Ovary (tissue), 7 donors: ENCODE measurements at regions not wholly inside any gene's neighbourhood (a gene's known extent, or its start where the extent isn't known, plus 50 kb on each side); places are given as distances from the start of the nearest gene placed in this dataset.

Experiments
- DNase-seq, 5 donors: peaks; one replicate each; pipeline ENCODE4 v3.0.0-alpha.2; 2019 to 2020
- H3K27ac ChIP-seq, 2 donors: fragments of 200-600 bp; one replicate each; pipeline versions ENCODE4 v1.5.1 to v1.8.0; 2019 to 2022
- H3K27me3 ChIP-seq: fragments of 200-600 bp; one replicate; pipeline ENCODE4 v1.8.0; 2022
- H3K36me3 ChIP-seq: fragments of 200-600 bp; sonication (generic); one replicate; pipeline ENCODE4 v1.5.1; 2019
- H3K4me1 ChIP-seq: one replicate; pipeline ENCODE4 v1.8.1; 2013; ENCODE audit warnings: mild to moderate bottlenecking, moderate library complexity; ENCODE audit not compliant: insufficient read depth
- H3K4me3 ChIP-seq: fragments of 200-600 bp; sonication (generic); one replicate; pipeline ENCODE4 v1.5.1; 2017
- H3K9me3 ChIP-seq, 2 donors: fragments of 200-600 bp in 1 of 2; sonication (generic) in 1 of 2; one replicate each; pipeline versions ENCODE4 v1.5.1 to v1.8.1; 2013 to 2019; ENCODE audit warnings: mild to moderate bottlenecking in 1 of 2, moderate library complexity in 1 of 2
- EP300 ChIP-seq: sonication (generic); formaldehyde crosslinking; IDR thresholded peaks from one replicate; pipeline ENCODE4 v1.6.1; 2017; ENCODE audit warnings: antibody characterized with exemption
- POLR2A ChIP-seq: fragments of 450-650 bp; IDR thresholded peaks from one replicate; pipeline ENCODE4 v1.6.1; 2017; ENCODE audit warnings: antibody characterized with exemption, mild to moderate bottlenecking, moderate library complexity
- WGBS, 3 donors: extraction: QIAGEN DNeasy Blood & Tissue Kit in 1 of 3; methylation state at CpG; one replicate each; pipeline versions ENCODE4 v1.1.5 to v1.1.7; 2013 to 2017; 5-methylcytosine and 5-hydroxymethylcytosine counted together
- intact Hi-C, 4 donors: fragments of 100-400 bp; cut with DNase I; formaldehyde crosslinking; loops; one replicate each; pipeline versions ENCODE4 v1.11.0 to v1.15.1; 2022 to 2023
- TF ChIP-seq, protein P1 (sequence below), 3 donors: fragments of 450-650 bp in 2 of 3; fragments of 200-600 bp in 1 of 3; IDR thresholded peaks; one replicate each; pipeline versions ENCODE4 v1.5.1 to v1.8.0; 2016 to 2022; ENCODE audit warnings: antibody characterized with exemption in 3 of 3, mild to moderate bottlenecking in 1 of 3
- donor health status: DM: no; HTN: no; CAD: no; lungs with moderate emphysema.
- donor health status: DM: no; HTN: no; CAD: no.
- donor health status: Bipolar disorder and iron deficiency.
- donor health status: DM: no; HTN: no; CAD: no.
- donor health status: DM: yes; HTN: yes; CAD: no.

DNA sequence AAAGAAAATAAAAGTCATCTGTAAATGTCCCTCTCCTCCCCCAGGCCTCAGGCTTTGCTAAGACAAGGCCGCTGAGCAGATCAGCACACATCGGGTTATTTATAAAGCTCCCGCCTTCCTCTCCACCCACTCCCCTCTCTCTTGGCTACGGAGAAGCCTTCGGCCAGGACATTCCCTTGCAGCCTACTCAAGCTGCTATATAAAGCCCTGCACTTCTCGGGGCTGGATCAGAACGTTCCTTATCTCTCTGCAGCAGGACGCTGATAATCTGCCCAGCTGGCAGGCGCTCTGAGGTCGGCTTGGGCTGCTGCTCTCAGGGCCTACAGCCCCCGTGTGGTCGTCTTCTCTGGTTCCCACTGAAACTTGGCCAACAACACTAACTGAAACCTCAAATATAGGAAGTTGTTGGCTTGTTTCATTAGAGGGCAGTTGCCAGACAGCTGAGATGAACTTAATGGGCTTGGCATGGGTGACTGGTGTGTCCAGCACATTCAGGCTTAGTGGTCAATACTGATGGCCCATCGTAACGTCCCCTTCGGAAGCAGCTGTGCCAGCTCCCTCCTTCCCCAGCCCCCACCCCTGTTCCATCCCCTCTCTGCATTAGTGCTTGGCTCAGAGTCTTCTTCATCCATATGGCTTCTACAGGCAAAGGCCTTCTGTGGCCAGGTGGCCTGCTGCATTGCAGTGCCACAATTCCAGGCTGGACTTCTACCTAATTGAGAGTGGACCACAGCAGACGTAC is 64.6 kb downstream of the IER5 start:
- Histone ChIP-seq H3K4me1 (peaks cover 9% of the 10 kb centered on the region), H3K27me3 (no peaks in the 10 kb centered on the region), H3K36me3 (no peaks in the 10 kb centered on the region), H3K27ac (peak overlapping the region; percentile 15 to 63), H3K9me3 (no peaks in the 10 kb centered on the region), H3K4me3 (no peak overlapping the region)
- 2 to 3% (median 2%) methylated on average over 16 of the region's 16 CpGs for WGBS, 3 donors
- DNase-seq = peak; percentile 79 to 93 (median 87)
- TF ChIP-seq, protein P1, sequence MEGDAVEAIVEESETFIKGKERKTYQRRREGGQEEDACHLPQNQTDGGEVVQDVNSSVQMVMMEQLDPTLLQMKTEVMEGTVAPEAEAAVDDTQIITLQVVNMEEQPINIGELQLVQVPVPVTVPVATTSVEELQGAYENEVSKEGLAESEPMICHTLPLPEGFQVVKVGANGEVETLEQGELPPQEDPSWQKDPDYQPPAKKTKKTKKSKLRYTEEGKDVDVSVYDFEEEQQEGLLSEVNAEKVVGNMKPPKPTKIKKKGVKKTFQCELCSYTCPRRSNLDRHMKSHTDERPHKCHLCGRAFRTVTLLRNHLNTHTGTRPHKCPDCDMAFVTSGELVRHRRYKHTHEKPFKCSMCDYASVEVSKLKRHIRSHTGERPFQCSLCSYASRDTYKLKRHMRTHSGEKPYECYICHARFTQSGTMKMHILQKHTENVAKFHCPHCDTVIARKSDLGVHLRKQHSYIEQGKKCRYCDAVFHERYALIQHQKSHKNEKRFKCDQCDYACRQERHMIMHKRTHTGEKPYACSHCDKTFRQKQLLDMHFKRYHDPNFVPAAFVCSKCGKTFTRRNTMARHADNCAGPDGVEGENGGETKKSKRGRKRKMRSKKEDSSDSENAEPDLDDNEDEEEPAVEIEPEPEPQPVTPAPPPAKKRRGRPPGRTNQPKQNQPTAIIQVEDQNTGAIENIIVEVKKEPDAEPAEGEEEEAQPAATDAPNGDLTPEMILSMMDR (IDR thresholded peaks at IDR 0.05) = peak; percentile 18 to 33 (median 22)
- TF ChIP-seq POLR2A (peak; percentile 22), EP300 (peak; percentile 64)
- intact Hi-C loops = loop anchor here in 1 of 4 donors (10.0 kb wide), 1 partner anchor 628 kb away; no protein-coding TSS in a partner anchor

DNA sequence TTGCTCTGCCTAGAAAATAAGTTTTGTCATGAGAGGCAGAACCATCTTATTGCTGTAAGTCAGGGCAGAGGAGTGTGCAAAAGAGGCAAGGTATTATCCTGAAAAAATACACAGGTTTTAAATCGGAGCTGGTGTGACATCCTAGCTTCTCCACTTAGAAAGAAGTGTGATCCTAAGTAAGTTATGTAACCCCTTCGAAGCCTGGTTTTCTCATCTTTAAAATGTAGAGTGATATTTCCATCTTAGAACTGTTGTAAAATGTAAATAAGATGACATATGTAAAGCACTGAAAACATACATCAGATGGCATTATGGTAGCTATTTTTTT is 65.1 kb downstream of the IER5 start:
- no peaks in the 10 kb centered on the region for H3K9me3 ChIP-seq
- WGBS, 3 donors = 57 to 68% (median 59%) methylated on average over 2 of the region's 2 CpGs
- intact Hi-C loops = loop anchor here in 1 of 4 donors (10.0 kb wide), 1 partner anchor 629 kb away; no protein-coding TSS in a partner anchor

DNA sequence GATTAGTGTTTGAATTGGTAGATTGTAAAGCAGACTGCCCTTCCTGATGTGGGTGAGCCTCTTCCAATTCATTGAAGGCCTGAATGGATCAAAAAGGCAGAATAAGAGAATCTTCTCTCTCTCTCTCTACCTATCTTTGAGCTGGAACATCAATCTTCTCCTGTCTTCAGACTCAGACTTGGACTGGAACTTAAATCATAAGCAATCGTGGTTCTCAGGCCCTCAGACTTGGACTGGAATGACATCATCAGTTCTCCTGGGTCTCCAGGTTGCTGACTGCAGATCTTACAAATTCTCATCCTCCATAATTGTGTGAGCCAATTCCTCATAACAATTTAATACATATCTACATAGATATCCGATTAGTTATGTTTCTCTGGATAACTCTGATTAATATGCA is 66.8 kb downstream of the IER5 start:
- Histone ChIP-seq H3K27ac (no peak overlapping the region), H3K4me1 (peaks cover 9% of the 10 kb centered on the region), H3K9me3 (no peaks in the 10 kb centered on the region), H3K36me3 (no peaks in the 10 kb centered on the region), H3K27me3 (no peaks in the 10 kb centered on the region), H3K4me3 (no peak overlapping the region)
- WGBS, 3 donors = 59 to 74% (median 61%) methylated on average over 2 of the region's 2 CpGs
- intact Hi-C loops = loop anchor here in 1 of 4 donors (10.0 kb wide), 1 partner anchor 631 kb away; no protein-coding TSS in a partner anchor
- no peak for DNase-seq
- no peak for TF ChIP-seq EP300
- TF ChIP-seq, protein P1 (IDR thresholded peaks at IDR 0.05) = no peak
- TF ChIP-seq POLR2A = no peak

More for the DNA sequence above, 65.1 kb downstream of the IER5 start:
- Histone ChIP-seq H3K36me3 (no peaks in the 10 kb centered on the region), H3K4me3 (no peak overlapping the region), H3K27ac (peak overlapping the region in 1 of 2 donors; percentile 24), H3K27me3 (no peaks in the 10 kb centered on the region), H3K4me1 (peaks cover 9% of the 10 kb centered on the region)
- no peak for TF ChIP-seq POLR2A
- TF ChIP-seq, protein P1 (IDR thresholded peaks at IDR 0.05) = no peak
- TF ChIP-seq EP300 = no peak
- DNase-seq = no peak

DNA sequence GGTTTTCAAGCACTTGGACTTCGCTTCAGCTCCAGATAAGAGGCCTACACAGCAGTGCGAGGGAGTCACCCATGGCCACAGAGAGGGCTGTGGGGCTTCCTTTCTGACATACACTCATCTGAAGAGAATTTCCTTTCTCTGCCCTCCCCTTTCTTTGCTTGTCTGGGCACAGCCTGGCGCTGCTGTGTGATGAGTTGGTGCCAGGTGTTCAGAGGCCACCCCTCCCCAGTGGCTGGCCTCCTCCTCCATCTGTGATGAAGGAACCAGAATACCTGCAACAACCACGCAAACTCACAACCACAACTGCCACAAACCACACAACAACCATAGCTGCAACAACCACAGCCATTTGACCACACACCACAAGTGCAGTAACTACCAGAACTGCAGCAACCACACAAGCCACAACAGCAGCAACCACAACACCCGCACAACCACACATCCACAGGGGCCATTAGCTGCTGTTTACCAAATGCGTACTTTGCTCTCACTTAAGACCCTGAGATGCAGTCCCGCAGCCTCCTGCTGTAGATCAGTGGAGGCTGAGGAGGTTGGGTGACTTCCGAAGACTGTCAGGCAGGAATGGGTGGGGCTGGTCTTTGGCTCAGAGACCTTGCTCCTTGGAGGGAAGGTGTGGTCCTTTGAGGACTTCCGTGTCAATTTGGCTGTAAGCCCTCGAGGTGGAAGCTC is 71.1 kb downstream of the IER5 start:
- Histone ChIP-seq H3K4me3 (no peak overlapping the region), H3K4me1 (no peaks in the 10 kb centered on the region), H3K36me3 (no peaks in the 10 kb centered on the region), H3K27me3 (no peaks in the 10 kb centered on the region), H3K9me3 (no peaks in the 10 kb centered on the region), H3K27ac (no peak overlapping the region)
- DNase-seq = no peak
- WGBS, 3 donors = 67 to 81% (median 80%) methylated on average over 10 of the region's 10 CpGs
- TF ChIP-seq EP300 (no peak), POLR2A (no peak)
- TF ChIP-seq, protein P1 (IDR thresholded peaks at IDR 0.05) = no peak
- intact Hi-C loops = loop anchor here (10.0 kb wide), 2 partner anchors 525 to 635 kb away; partner anchors contain the start of gene XPR1 (in 1 of the 4)
